Activated B cell treated with CpG ODN at 0.5 μM for 24 hours (primary cell): ENCODE measurements at regions not wholly inside any gene's neighbourhood (a gene's known extent, or its start where the extent isn't known, plus 50 kb on each side); places are given as distances from the start of the nearest gene placed in this dataset.
"Not testable (repeated sequence)": the region's sequence is repeated elsewhere in the genome, so short reads cannot be mapped to it uniquely, and the experiment has no call there.

ENCODE experiments used
- ATAC-seq: fragments of 200-7000 bp; cut with Tn5 transposase; one replicate; pipeline ENCODE4 v1.10.0; 2021; ENCODE audit warnings: low read depth, mild to moderate bottlenecking, moderate library complexity
- CTCF ChIA-PET: fragments of 350-600 bp; sonication (Branson Sonifier 250); formaldehyde crosslinking; loops from one replicate; lab custom pipeline; 2021; ENCODE audit warnings: antibody characterized with exemption; lab: Charles Lee
- POLR2A ChIA-PET: fragments of 350-600 bp; sonication (Branson Sonifier 250); formaldehyde crosslinking; loops from one replicate; lab custom pipeline; 2021; ENCODE audit warnings: antibody characterized with exemption; lab: Charles Lee
- DNase-seq: peaks from one replicate; pipeline ENCODE4 v3.0.0; 2022
- H3K27ac Mint-ChIP-seq: one replicate; pipeline ENCODE4 v1.8.0; 2020; ENCODE audit warnings: mixed read lengths
- H3K27me3 Mint-ChIP-seq: one replicate; pipeline ENCODE4 v1.8.0; 2021; ENCODE audit warnings: mixed read lengths
- H3K36me3 Mint-ChIP-seq: one replicate; pipeline ENCODE4 v1.8.0; 2021; ENCODE audit warnings: low read depth, mixed read lengths
- H3K4me1 Mint-ChIP-seq: one replicate; pipeline ENCODE4 v1.8.0; 2021; ENCODE audit warnings: mixed read lengths
- H3K4me3 Mint-ChIP-seq: one replicate; pipeline ENCODE4 v1.8.0; 2020; ENCODE audit warnings: mild to moderate bottlenecking, mixed read lengths
- H3K9me3 Mint-ChIP-seq: one replicate; pipeline ENCODE4 v1.8.0; 2020; ENCODE audit warnings: mixed read lengths
- intact Hi-C: fragments of 100-400 bp; cut with micrococcal nuclease; formaldehyde crosslinking; loops from one replicate; pipeline ENCODE4 v1.15.1; 2024
- TF ChIP-seq, protein P1 (sequence below): fragments of 200-600 bp; IDR thresholded peaks from one replicate; pipeline ENCODE4 v1.8.0; 2022; ENCODE audit warnings: antibody characterized with exemption, mild to moderate bottlenecking

GRCh38 chr2:183951630-183952029 lies 646.7 kb upstream of the ZNF804A start:
- Mint-ChIP-seq H3K4me1 (no peaks in the 10 kb centered on the region), H3K27ac (no peak overlapping the region), H3K27me3 (no peaks in the 10 kb centered on the region), H3K36me3 (no peaks in the 10 kb centered on the region), H3K4me3 (no peak overlapping the region), H3K9me3 (no peaks in the 10 kb centered on the region)
- DNase-seq (no peak), ATAC-seq (no peak)
- ChIA-PET CTCF (no interaction called here), POLR2A (no interaction called here)
- intact Hi-C loops, result no loop called here
- TF ChIP-seq, protein P1, sequence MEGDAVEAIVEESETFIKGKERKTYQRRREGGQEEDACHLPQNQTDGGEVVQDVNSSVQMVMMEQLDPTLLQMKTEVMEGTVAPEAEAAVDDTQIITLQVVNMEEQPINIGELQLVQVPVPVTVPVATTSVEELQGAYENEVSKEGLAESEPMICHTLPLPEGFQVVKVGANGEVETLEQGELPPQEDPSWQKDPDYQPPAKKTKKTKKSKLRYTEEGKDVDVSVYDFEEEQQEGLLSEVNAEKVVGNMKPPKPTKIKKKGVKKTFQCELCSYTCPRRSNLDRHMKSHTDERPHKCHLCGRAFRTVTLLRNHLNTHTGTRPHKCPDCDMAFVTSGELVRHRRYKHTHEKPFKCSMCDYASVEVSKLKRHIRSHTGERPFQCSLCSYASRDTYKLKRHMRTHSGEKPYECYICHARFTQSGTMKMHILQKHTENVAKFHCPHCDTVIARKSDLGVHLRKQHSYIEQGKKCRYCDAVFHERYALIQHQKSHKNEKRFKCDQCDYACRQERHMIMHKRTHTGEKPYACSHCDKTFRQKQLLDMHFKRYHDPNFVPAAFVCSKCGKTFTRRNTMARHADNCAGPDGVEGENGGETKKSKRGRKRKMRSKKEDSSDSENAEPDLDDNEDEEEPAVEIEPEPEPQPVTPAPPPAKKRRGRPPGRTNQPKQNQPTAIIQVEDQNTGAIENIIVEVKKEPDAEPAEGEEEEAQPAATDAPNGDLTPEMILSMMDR, result no peak

- Mint-ChIP-seq H3K4me1 (no peaks in the 10 kb centered on the region), H3K36me3 (no peaks in the 10 kb centered on the region), H3K27ac (no peak overlapping the region), H3K9me3 (no peaks in the 10 kb centered on the region), H3K27me3 (no peaks in the 10 kb centered on the region), H3K4me3 (no peak overlapping the region)
- TF ChIP-seq, protein P1, result no peak
- ChIA-PET CTCF (no interaction called here), POLR2A (no interaction called here)
- DNase-seq, result no peak
- intact Hi-C loops, result no loop called here
- ATAC-seq, result no peak
These were observed 645.6 kb upstream of the ZNF804A start for GRCh38 chr2:183952741-183953140.

GRCh38 chr2:183963609-183964008 lies 634.7 kb upstream of the ZNF804A start:
- no peak for ATAC-seq
- ChIA-PET POLR2A (no interaction called here), CTCF (no interaction called here)
- intact Hi-C loops, result no loop called here
- no peak overlapping the region for H3K27ac Mint-ChIP-seq
- H3K36me3 Mint-ChIP-seq, result no peaks in the 10 kb centered on the region
- H3K4me3 Mint-ChIP-seq, result no peak overlapping the region
- no peaks in the 10 kb centered on the region for H3K4me1 Mint-ChIP-seq
- no peaks in the 10 kb centered on the region for H3K9me3 Mint-ChIP-seq
- DNase-seq, result no peak
- no peaks in the 10 kb centered on the region for H3K27me3 Mint-ChIP-seq
- TF ChIP-seq, protein P1, result no peak

DNA sequence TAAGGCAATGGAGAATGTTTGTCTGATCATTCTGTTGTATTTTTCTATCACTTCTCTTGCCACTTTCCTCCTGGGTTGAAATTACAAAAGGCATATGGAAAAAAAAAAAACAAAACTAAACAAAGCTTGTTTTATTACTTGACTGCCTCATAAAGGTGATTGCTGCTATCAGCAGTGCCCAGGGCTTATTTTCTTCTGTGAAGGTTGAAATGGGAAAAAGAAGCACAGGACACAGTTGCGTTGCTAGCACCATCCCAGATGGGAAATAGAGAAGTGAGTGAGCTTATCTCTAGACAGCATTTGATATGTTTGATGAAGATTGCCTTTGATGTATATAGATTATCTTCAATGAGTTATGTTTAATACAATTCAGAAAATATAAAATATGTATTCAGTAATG lies 633.8 kb upstream of the ZNF804A start:
- no peaks in the 10 kb centered on the region for H3K9me3 Mint-ChIP-seq
- ChIA-PET POLR2A (no interaction called here), CTCF (no interaction called here)
- H3K27ac Mint-ChIP-seq, result no peak overlapping the region
- no peaks in the 10 kb centered on the region for H3K4me1 Mint-ChIP-seq
- intact Hi-C loops, result no loop called here
- ATAC-seq, result no peak
- DNase-seq, result no peak
- H3K4me3 Mint-ChIP-seq, result no peak overlapping the region
- H3K27me3 Mint-ChIP-seq, result no peaks in the 10 kb centered on the region
- H3K36me3 Mint-ChIP-seq, result no peaks in the 10 kb centered on the region
- TF ChIP-seq, protein P1, result no peak

GRCh38 chr2:183967756-183968155 lies 630.6 kb upstream of the ZNF804A start:
- ChIA-PET POLR2A (no interaction called here), CTCF (no interaction called here)
- Mint-ChIP-seq H3K27me3 (no peaks in the 10 kb centered on the region), H3K4me1 (no peaks in the 10 kb centered on the region), H3K4me3 (no peak overlapping the region), H3K9me3 (no peaks in the 10 kb centered on the region), H3K36me3 (no peaks in the 10 kb centered on the region), H3K27ac (no peak overlapping the region)
- intact Hi-C loops, result no loop called here
- ATAC-seq (no peak), DNase-seq (no peak)
- TF ChIP-seq, protein P1, result no peak

GRCh38 chr2:183975676-183976075 lies 622.7 kb upstream of the ZNF804A start:
- DNase-seq, H3K4me1 Mint-ChIP-seq, H3K4me3 Mint-ChIP-seq, H3K27me3 Mint-ChIP-seq, H3K27ac Mint-ChIP-seq, intact Hi-C loops, POLR2A ChIA-PET, ATAC-seq, H3K36me3 Mint-ChIP-seq, CTCF ChIA-PET, H3K9me3 Mint-ChIP-seq: not testable (repeated sequence)
